ENCODE measurements at regions not wholly inside any gene's neighbourhood (a gene's known extent, or its start where the extent isn't known, plus 50 kb on each side); places are given as distances from the start of the nearest gene placed in this dataset.

GRCh38 chr2:238684362-238685326 lies 163.2 kb upstream of the TWIST2 start (continued):
- no peak for TF ChIP-seq REST (IDR thresholded peaks at IDR 0.05; ENCODE audit: low read depth, low read length)
- TF ChIP-seq TAF1 (IDR thresholded peaks at IDR 0.05; ENCODE audit: borderline replicate concordance, low read depth, low read length): no peak
- 0 out of 2 replicates have a peak, but pooled peaks have one; percentile 33 for TF ChIP-seq SIN3A (IDR thresholded peaks at IDR 0.05; ENCODE audit: borderline replicate concordance, low read depth, low read length)
- TF ChIP-seq FOXJ3 (CRISPR knock-in tag; IDR thresholded peaks at IDR 0.05): no peak
- peak; percentile 17 to 80; a peak in 3 of 4 replicates for TF ChIP-seq EP300 (IDR thresholded peaks at IDR 0.05; ENCODE audit: borderline replicate concordance in 1 of 2, low read depth in 1 of 2, low read length in 1 of 2)
- peak; percentile 97 for TF ChIP-seq FOXM1 (IDR thresholded peaks at IDR 0.05; ENCODE audit: low read depth)
- peak; percentile 61; the same call in 1 of the 2 replicates for TF ChIP-seq RFX5 (IDR thresholded peaks at IDR 0.05; ENCODE audit: low read length)

GRCh38 chr2:238685327-238685709 lies 162.6 kb upstream of the TWIST2 start:
- Histone ChIP-seq H3K4me2 (no peak overlapping the region), H3K4me3 (ENCODE audit: low read depth in 2 of 2, low read length in 1 of 2) (no peak overlapping the region), H4K20me1 (ENCODE audit: insufficient read depth) (no peaks in the 10 kb centered on the region), H3K9me3 (no peaks in the 10 kb centered on the region), H3K4me1 (ENCODE audit: control insufficient read depth in 1 of 2, insufficient read depth in 2 of 2, low read depth in 1 of 2, low read length in 1 of 2) (no peaks in the 10 kb centered on the region; a peak in 2 of 4 replicates), H3K9me2 (no peaks in the 10 kb centered on the region), H3K27ac (ENCODE audit: low read depth in 2 of 2, low read length in 1 of 2) (peak overlapping the region in 1 of 2 experiments; percentile 58; a peak in 1 of 4 replicates), H3K9ac (no peak overlapping the region), H3K27me3 (ENCODE audit: insufficient read depth) (no peaks in the 10 kb centered on the region), H3K36me3 (replicated peaks in 1 of 2; ENCODE audit: control insufficient read depth in 1 of 2, insufficient read depth in 2 of 2, low read length in 1 of 2) (no peaks in the 10 kb centered on the region), H2AFZ (ENCODE audit: low read depth) (no peak overlapping the region), H3F3A (replicated peaks; ENCODE audit: insufficient read depth) (no peaks in the 10 kb centered on the region), H3K79me2 (ENCODE audit: insufficient read depth) (no peaks in the 10 kb centered on the region)
- POLR2A ChIA-PET: no interaction called here
- 74% methylated on average over 3 of the region's 4 CpGs for WGBS (ENCODE audit: low lambda C conversion rate)
- no peak for DNase-seq
- CTCF ChIA-PET: interaction anchor here (2.9 kb wide), 1 partner anchor 162 kb away, joined by 8 read pairs; no protein-coding TSS in a partner anchor
- TF ChIP-seq GABPA (IDR thresholded peaks at IDR 0.05; ENCODE audit: low read depth) (no peak), RAD21 (IDR thresholded peaks at IDR 0.05; ENCODE audit: low read length) (no peak), NRF1 (IDR thresholded peaks at IDR 0.05; ENCODE audit: low read depth, low read length) (no peak), GATA2 (CRISPR knock-in tag; IDR thresholded peaks at IDR 0.05) (no peak), REST (IDR thresholded peaks at IDR 0.05; ENCODE audit: low read depth, low read length) (no peak)

Data from SK-N-SH (cell line).